ENCODE measurements at regions not wholly inside any gene's neighbourhood (a gene's known extent, or its start where the extent isn't known, plus 50 kb on each side); places are given as distances from the start of the nearest gene placed in this dataset.
"Not testable (repeated sequence)": the region's sequence is repeated elsewhere in the genome, so short reads cannot be mapped to it uniquely, and the experiment has no call there.

GRCh38 chr3:87968668-87969067 is 90.1 kb downstream of the CGGBP1 start:
- no peaks in the 10 kb centered on the region for H3K9me3 ChIP-seq (ENCODE audit: low read length)
- no peak overlapping the region for H3K4me3 ChIP-seq (ENCODE audit: low read depth in 1 of 2, low read length in 2 of 2)
- no peaks in the 10 kb centered on the region for H3K27me3 ChIP-seq (ENCODE audit: control insufficient read depth in 1 of 2, insufficient read depth in 2 of 2, low read length in 2 of 2)
- no peak overlapping the region for H3K9ac ChIP-seq (ENCODE audit: low read length)
- no peaks in the 10 kb centered on the region for H3K4me1 ChIP-seq (ENCODE audit: insufficient read depth, low read length)
- no peak overlapping the region for H3K27ac ChIP-seq (ENCODE audit: low read depth, low read length)
- H3K36me3 ChIP-seq (ENCODE audit: insufficient read depth, low read length) = no peaks in the 10 kb centered on the region

- no peaks in the 10 kb centered on the region for H3K27me3 ChIP-seq (ENCODE audit: control insufficient read depth in 1 of 2, insufficient read depth in 2 of 2, low read length in 2 of 2)
- no peaks in the 10 kb centered on the region for H3K4me1 ChIP-seq (ENCODE audit: insufficient read depth, low read length)
- H3K36me3 ChIP-seq (ENCODE audit: insufficient read depth, low read length) = no peaks in the 10 kb centered on the region
- H3K4me3 ChIP-seq (ENCODE audit: low read depth in 1 of 2, low read length in 2 of 2) = no peak overlapping the region
- no peaks in the 10 kb centered on the region for H3K9me3 ChIP-seq (ENCODE audit: low read length)
- no peak overlapping the region for H3K9ac ChIP-seq (ENCODE audit: low read length)
- no peak overlapping the region for H3K27ac ChIP-seq (ENCODE audit: low read depth, low read length)
Observed at GRCh38 chr3:87958289-87958688, 100.5 kb downstream of the CGGBP1 start.

DNA sequence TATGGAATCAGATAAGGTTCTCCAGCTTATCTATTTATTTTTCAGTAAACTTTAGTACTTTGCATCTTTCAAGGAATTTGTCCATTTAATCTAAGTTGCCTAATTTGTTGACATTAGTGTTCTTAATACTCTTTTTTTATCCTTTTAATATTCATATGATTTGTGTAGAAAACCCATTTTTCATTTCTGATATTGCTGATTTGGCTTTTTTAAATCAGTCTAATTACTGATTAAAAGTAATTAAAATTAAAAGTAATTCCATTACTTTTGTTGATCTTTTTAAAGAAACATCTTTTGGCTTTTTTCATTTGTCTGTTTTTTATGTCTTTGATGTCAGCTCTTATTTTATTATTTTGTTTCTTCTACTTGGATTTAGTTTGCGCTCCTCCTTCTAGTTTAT is 101.2 kb downstream of the CGGBP1 start:
- H3K9me3 ChIP-seq (ENCODE audit: low read length) = no peaks in the 10 kb centered on the region
- H3K36me3 ChIP-seq (ENCODE audit: insufficient read depth, low read length) = no peaks in the 10 kb centered on the region
- H3K4me3 ChIP-seq (ENCODE audit: low read depth in 1 of 2, low read length in 2 of 2) = no peak overlapping the region
- no peaks in the 10 kb centered on the region for H3K27me3 ChIP-seq (ENCODE audit: control insufficient read depth in 1 of 2, insufficient read depth in 2 of 2, low read length in 2 of 2)
- H3K9ac ChIP-seq (ENCODE audit: low read length) = no peak overlapping the region
- no peaks in the 10 kb centered on the region for H3K4me1 ChIP-seq (ENCODE audit: insufficient read depth, low read length)
- H3K27ac ChIP-seq (ENCODE audit: low read depth, low read length) = no peak overlapping the region

DNA sequence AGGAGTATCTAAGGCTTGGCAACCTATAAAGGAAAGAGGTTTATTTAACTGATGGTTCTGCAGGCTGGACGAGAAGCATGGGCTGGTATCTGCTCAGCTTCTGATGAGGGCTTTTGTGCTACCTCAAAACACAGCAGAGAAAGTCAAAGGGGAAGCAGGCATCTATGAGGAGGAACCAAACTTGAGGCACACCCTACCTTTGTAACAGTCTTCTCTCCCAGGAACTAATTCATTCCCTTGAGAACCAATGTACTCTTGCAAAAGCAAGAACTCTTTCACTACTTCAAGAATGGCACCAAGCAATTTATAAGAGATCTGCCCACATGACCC is 109.0 kb downstream of the CGGBP1 start:
- no peaks in the 10 kb centered on the region for H3K9me3 ChIP-seq (ENCODE audit: low read length)
- no peak overlapping the region for H3K4me3 ChIP-seq (ENCODE audit: low read depth in 1 of 2, low read length in 2 of 2)
- H3K9ac ChIP-seq (ENCODE audit: low read length) = no peak overlapping the region
- no peaks in the 10 kb centered on the region for H3K27me3 ChIP-seq (ENCODE audit: control insufficient read depth in 1 of 2, insufficient read depth in 2 of 2, low read length in 2 of 2)
- H3K4me1 ChIP-seq (ENCODE audit: insufficient read depth, low read length) = no peaks in the 10 kb centered on the region
- H3K36me3 ChIP-seq (ENCODE audit: insufficient read depth, low read length) = no peaks in the 10 kb centered on the region
- no peak overlapping the region for H3K27ac ChIP-seq (ENCODE audit: low read depth, low read length)

DNA sequence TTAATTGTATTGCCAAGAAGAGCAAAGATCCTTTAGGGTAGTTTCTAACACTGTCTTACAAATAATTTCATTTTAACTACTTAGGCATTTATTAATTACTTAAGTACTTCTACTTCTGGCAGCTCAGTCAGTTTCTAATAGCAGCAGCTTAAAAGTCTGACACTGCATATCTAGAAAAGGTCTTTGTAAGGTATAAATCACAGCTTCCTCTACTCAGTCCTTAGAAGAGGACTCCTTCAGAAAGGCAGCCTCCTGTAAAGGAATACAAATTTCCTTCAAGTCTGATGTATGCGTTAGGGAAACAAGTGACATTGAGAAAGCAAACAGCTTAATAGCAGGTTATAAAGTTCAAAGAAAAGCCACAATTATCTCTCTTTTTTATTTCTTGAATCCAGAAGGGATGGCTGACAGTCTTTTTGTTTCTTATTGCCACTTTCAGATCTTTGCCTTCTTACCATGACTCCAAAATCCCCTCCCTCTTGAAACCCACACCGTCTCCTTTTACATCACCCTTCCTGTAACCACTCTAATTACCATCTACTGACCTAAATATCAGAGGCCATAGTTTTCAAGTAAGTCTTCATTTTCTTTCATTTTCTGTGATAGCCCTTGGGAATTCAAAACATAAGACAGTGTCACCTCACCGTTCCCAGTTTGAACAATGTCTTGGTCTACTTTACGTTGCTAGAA is 109.5 kb downstream of the CGGBP1 start:
- H3K27ac ChIP-seq (ENCODE audit: low read depth, low read length) = no peak overlapping the region
- H3K27me3 ChIP-seq (ENCODE audit: control insufficient read depth in 1 of 2, insufficient read depth in 2 of 2, low read length in 2 of 2) = no peaks in the 10 kb centered on the region
- H3K4me1 ChIP-seq (ENCODE audit: insufficient read depth, low read length) = no peaks in the 10 kb centered on the region
- no peaks in the 10 kb centered on the region for H3K9me3 ChIP-seq (ENCODE audit: low read length)
- no peak overlapping the region for H3K9ac ChIP-seq (ENCODE audit: low read length)
- H3K36me3 ChIP-seq (ENCODE audit: insufficient read depth, low read length) = no peaks in the 10 kb centered on the region
- no peak overlapping the region for H3K4me3 ChIP-seq (ENCODE audit: low read depth in 1 of 2, low read length in 2 of 2)

GRCh38 chr3:87946007-87946406 is 112.8 kb downstream of the CGGBP1 start:
- H3K36me3 ChIP-seq (ENCODE audit: insufficient read depth, low read length); H3K4me3 ChIP-seq (ENCODE audit: low read depth in 1 of 2, low read length in 2 of 2); H3K27me3 ChIP-seq (ENCODE audit: control insufficient read depth in 1 of 2, insufficient read depth in 2 of 2, low read length in 2 of 2); H3K4me1 ChIP-seq (ENCODE audit: insufficient read depth, low read length); H3K27ac ChIP-seq (ENCODE audit: low read depth, low read length); H3K9me3 ChIP-seq (ENCODE audit: low read length); H3K9ac ChIP-seq (ENCODE audit: low read length): not testable (repeated sequence)

- H3K4me3 ChIP-seq (ENCODE audit: low read depth in 1 of 2, low read length in 2 of 2); H3K27ac ChIP-seq (ENCODE audit: low read depth, low read length); H3K9me3 ChIP-seq (ENCODE audit: low read length); H3K4me1 ChIP-seq (ENCODE audit: insufficient read depth, low read length); H3K27me3 ChIP-seq (ENCODE audit: control insufficient read depth in 1 of 2, insufficient read depth in 2 of 2, low read length in 2 of 2); H3K9ac ChIP-seq (ENCODE audit: low read length); H3K36me3 ChIP-seq (ENCODE audit: insufficient read depth, low read length): not testable (repeated sequence)
Observed at GRCh38 chr3:87942256-87942655, 116.5 kb downstream of the CGGBP1 start.

DNA sequence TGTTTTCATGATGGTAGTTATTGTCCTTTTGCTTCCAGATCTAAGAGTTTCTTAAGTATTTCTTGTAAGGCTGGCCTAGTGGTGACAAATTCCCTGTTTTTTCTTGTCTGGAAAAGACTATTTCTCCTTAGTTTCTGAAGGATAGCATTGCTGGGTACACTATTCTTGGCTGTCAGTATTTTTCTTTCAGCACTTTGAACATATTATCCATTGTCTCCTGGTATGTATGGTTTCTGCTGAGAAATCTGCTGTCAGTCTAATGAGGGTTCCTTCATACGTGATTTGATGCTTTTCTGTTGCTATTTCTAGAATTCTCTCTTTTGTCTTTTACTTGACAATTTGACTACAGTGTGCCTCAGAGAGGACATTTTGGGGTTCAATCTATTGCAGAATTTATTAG is 134.3 kb downstream of the CGGBP1 start:
- no peaks in the 10 kb centered on the region for H3K4me1 ChIP-seq (ENCODE audit: insufficient read depth, low read length)
- H3K36me3 ChIP-seq (ENCODE audit: insufficient read depth, low read length) = no peaks in the 10 kb centered on the region
- H3K27ac ChIP-seq (ENCODE audit: low read depth, low read length) = no peak overlapping the region
- no peaks in the 10 kb centered on the region for H3K9me3 ChIP-seq (ENCODE audit: low read length)
- H3K4me3 ChIP-seq (ENCODE audit: low read depth in 1 of 2, low read length in 2 of 2) = no peak overlapping the region
- H3K27me3 ChIP-seq (ENCODE audit: control insufficient read depth in 1 of 2, insufficient read depth in 2 of 2, low read length in 2 of 2) = no peaks in the 10 kb centered on the region
- no peak overlapping the region for H3K9ac ChIP-seq (ENCODE audit: low read length)

DNA sequence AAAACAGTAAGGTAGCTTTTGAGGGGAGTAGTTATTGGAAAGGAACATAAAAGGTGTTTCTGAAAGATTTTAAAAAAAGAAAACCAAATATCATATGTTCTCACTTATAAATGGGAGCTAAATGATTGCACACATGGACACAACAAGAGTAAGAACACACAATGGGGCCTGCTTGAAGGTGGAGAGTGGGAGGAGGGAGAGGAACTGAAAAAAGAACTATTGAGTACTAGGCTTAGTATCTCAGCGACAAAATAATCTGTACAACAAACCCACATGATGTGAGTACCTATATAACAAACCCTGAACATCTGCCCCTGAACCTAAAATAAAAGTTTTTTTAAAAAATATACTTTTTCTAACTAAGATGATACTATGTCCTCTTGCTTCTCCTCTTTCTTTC is 138.3 kb downstream of the CGGBP1 start:
- no peaks in the 10 kb centered on the region for H3K27me3 ChIP-seq (ENCODE audit: control insufficient read depth in 1 of 2, insufficient read depth in 2 of 2, low read length in 2 of 2)
- H3K9me3 ChIP-seq (ENCODE audit: low read length) = no peaks in the 10 kb centered on the region
- H3K4me1 ChIP-seq (ENCODE audit: insufficient read depth, low read length) = no peaks in the 10 kb centered on the region

DNA sequence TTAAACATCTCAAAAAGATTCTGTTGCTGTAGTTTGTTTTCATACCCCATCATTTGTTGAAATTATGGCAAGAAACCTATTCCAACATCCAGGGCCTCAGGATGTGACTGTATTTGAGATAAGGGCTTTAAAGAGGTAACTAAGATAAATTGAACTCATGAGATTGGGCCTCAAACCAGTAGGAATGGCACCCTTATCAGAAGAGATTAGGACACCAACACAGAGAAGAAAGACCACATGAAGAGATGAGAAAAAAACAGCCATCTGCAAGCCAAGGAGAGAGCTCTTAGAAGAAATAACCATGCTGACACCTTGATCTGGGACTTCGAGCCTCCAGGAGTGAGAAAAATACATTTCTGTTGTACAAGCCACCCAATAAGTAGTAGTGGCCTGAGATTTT is 157.7 kb downstream of the CGGBP1 start:
- Histone ChIP-seq H3K27me3 (ENCODE audit: control insufficient read depth in 1 of 2, insufficient read depth in 2 of 2, low read length in 2 of 2) (no peaks in the 10 kb centered on the region), H3K4me3 (ENCODE audit: low read depth in 1 of 2, low read length in 2 of 2) (no peak overlapping the region), H3K27ac (ENCODE audit: low read depth, low read length) (no peak overlapping the region), H3K36me3 (ENCODE audit: insufficient read depth, low read length) (no peaks in the 10 kb centered on the region), H3K9me3 (ENCODE audit: low read length) (no peaks in the 10 kb centered on the region), H3K9ac (ENCODE audit: low read length) (no peak overlapping the region), H3K4me1 (ENCODE audit: insufficient read depth, low read length) (no peaks in the 10 kb centered on the region)

More for the DNA sequence above, 138.3 kb downstream of the CGGBP1 start:
- Histone ChIP-seq H3K9ac (ENCODE audit: low read length) (no peak overlapping the region), H3K27ac (ENCODE audit: low read depth, low read length) (no peak overlapping the region), H3K4me3 (ENCODE audit: low read depth in 1 of 2, low read length in 2 of 2) (no peak overlapping the region), H3K36me3 (ENCODE audit: insufficient read depth, low read length) (no peaks in the 10 kb centered on the region)

DNA sequence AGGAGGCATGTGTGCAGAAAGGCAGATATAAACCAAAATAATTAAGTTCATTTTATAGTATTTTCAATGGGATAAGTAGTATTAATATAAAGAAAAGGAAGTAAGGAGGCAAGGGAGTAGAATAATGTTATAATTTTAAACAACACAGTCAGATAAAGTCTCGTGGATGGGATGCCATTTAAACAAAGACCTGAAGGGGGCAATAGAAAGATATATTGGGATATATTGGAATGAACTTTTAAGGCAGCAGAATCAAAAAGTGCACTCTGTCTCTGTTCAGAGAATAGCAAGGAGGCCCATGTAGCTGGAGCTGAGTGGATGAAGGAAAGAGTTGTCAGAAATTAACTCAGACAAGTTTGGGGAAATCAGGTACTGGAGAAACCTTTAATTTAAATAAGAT is 158.7 kb downstream of the CGGBP1 start:
- Histone ChIP-seq H3K9ac (ENCODE audit: low read length) (no peak overlapping the region), H3K4me1 (ENCODE audit: insufficient read depth, low read length) (no peaks in the 10 kb centered on the region), H3K27ac (ENCODE audit: low read depth, low read length) (no peak overlapping the region), H3K9me3 (ENCODE audit: low read length) (no peaks in the 10 kb centered on the region), H3K36me3 (ENCODE audit: insufficient read depth, low read length) (no peaks in the 10 kb centered on the region), H3K27me3 (ENCODE audit: control insufficient read depth in 1 of 2, insufficient read depth in 2 of 2, low read length in 2 of 2) (no peaks in the 10 kb centered on the region), H3K4me3 (ENCODE audit: low read depth in 1 of 2, low read length in 2 of 2) (no peak overlapping the region)

- H3K36me3 ChIP-seq (ENCODE audit: insufficient read depth, low read length) = no peaks in the 10 kb centered on the region
Observed at GRCh38 chr3:87898971-87899370, 159.8 kb downstream of the CGGBP1 start.

More at GRCh38 chr3:87898971-87899370, 159.8 kb downstream of the CGGBP1 start:
- no peak overlapping the region for H3K27ac ChIP-seq (ENCODE audit: low read depth, low read length)
- no peaks in the 10 kb centered on the region for H3K27me3 ChIP-seq (ENCODE audit: control insufficient read depth in 1 of 2, insufficient read depth in 2 of 2, low read length in 2 of 2)
- H3K4me3 ChIP-seq (ENCODE audit: low read depth in 1 of 2, low read length in 2 of 2) = no peak overlapping the region
- H3K4me1 ChIP-seq (ENCODE audit: insufficient read depth, low read length) = no peaks in the 10 kb centered on the region
- H3K9ac ChIP-seq (ENCODE audit: low read length) = no peak overlapping the region
- no peaks in the 10 kb centered on the region for H3K9me3 ChIP-seq (ENCODE audit: low read length)

All from muscle layer of colon (tissue), 2 donors.